DOHH2 (cell line): ENCODE measurements at regions not wholly inside any gene's neighbourhood (a gene's known extent, or its start where the extent isn't known, plus 50 kb on each side); places are given as distances from the start of the nearest gene placed in this dataset.

Source experiments
- H3F3A ChIP-seq: fragments of 200-600 bp; sonication (generic), shearing (Covaris generic); 2 replicates; pipeline ENCODE4 v1.6.0; 2016; ENCODE audit warnings: antibody characterized with exemption, mild to moderate bottlenecking; ENCODE audit not compliant: control insufficient read depth, insufficient read depth
- H3K27ac ChIP-seq: fragments of 200-600 bp; sonication (generic); 2 replicates; pipeline ENCODE4 v1.5.1; 2014; ENCODE audit warnings: low read depth, mild to moderate bottlenecking, low read length, moderate library complexity
- H3K27me3 ChIP-seq: fragments of 200-600 bp; sonication (generic); 2 replicates; pipeline ENCODE4 v1.6.1; 2014; ENCODE audit warnings: mild to moderate bottlenecking, low read length, mixed read lengths; ENCODE audit not compliant: control insufficient read depth
- H3K36me3 ChIP-seq: fragments of 200-600 bp; sonication (generic); 2 replicates; pipeline ENCODE4 v1.6.1; 2014; ENCODE audit warnings: mild to moderate bottlenecking, low read length, moderate library complexity, mixed read lengths; ENCODE audit not compliant: control insufficient read depth
- H3K4me1 ChIP-seq: fragments of 200-600 bp; sonication (generic); 2 replicates; pipeline ENCODE4 v1.6.1; 2014; ENCODE audit warnings: mild to moderate bottlenecking, low read length, mixed read lengths; ENCODE audit not compliant: control insufficient read depth
- H3K4me2 ChIP-seq: fragments of 200-600 bp; sonication (generic); 2 replicates; pipeline ENCODE4 v1.6.0; 2014; ENCODE audit warnings: mild to moderate bottlenecking, low read length, moderate library complexity
- H3K4me3 ChIP-seq: fragments of 200-600 bp; sonication (generic); 2 replicates; pipeline ENCODE4 v1.5.1; 2014; ENCODE audit warnings: mild to moderate bottlenecking, low read length, mixed read lengths
- H3K79me2 ChIP-seq: fragments of 200-600 bp; sonication (generic); 2 replicates; pipeline ENCODE4 v1.6.1; 2014; ENCODE audit warnings: mild to moderate bottlenecking, low read length, mixed read lengths; ENCODE audit not compliant: control insufficient read depth
- H3K9me2 ChIP-seq: fragments of 200-600 bp; sonication (generic); replicated peaks from 2 replicates; pipeline ENCODE4 v1.6.1; 2014; ENCODE audit warnings: mild to moderate bottlenecking, low read length, mixed read lengths; ENCODE audit not compliant: control insufficient read depth
- H3K9me3 ChIP-seq: fragments of 200-600 bp; sonication (generic); 2 replicates; pipeline ENCODE4 v1.6.1; 2014; ENCODE audit warnings: antibody characterized with exemption, low read length, mixed read lengths; ENCODE audit not compliant: control insufficient read depth, insufficient read depth
- H4K20me1 ChIP-seq: fragments of 200-600 bp; sonication (generic); 2 replicates; pipeline ENCODE4 v1.6.0; 2014; ENCODE audit warnings: low read depth, mild to moderate bottlenecking, antibody characterized with exemption, low read length, moderate library complexity; ENCODE audit not compliant: control insufficient read depth, insufficient read depth
- CTCF ChIP-seq: fragments of 200-600 bp; sonication (generic); IDR thresholded peaks from one replicate; pipeline ENCODE4 v1.5.1; 2014; ENCODE audit warnings: antibody characterized with exemption, mild to moderate bottlenecking, low read depth, low read length; ENCODE audit not compliant: poor library complexity, severe bottlenecking
- EZH2phosphoT487 ChIP-seq: fragments of 200-600 bp; sonication (generic); IDR thresholded peaks from 2 replicates; pipeline ENCODE4 v1.6.1; 2017; ENCODE audit warnings: borderline replicate concordance, mild to moderate bottlenecking, antibody characterized with exemption, low read length, moderate library complexity, mixed read lengths

- no peaks in the 10 kb centered on the region for H4K20me1 ChIP-seq
- no peak overlapping the region for H3K27ac ChIP-seq
- H3K79me2 ChIP-seq = no peaks in the 10 kb centered on the region
- H3K9me2 ChIP-seq = no peaks in the 10 kb centered on the region
- H3F3A ChIP-seq = no peaks in the 10 kb centered on the region
- no peaks in the 10 kb centered on the region for H3K36me3 ChIP-seq
- H3K9me3 ChIP-seq = no peaks in the 10 kb centered on the region
- no peak overlapping the region for H3K4me3 ChIP-seq
- peaks cover 3% of the 10 kb centered on the region; the same call in 1 of the 2 replicates for H3K4me1 ChIP-seq
- no peak overlapping the region for H3K4me2 ChIP-seq
- TF ChIP-seq EZH2phosphoT487 = no peak
- no peak for TF ChIP-seq CTCF
- H3K27me3 ChIP-seq = no peaks in the 10 kb centered on the region
Measured at GRCh38 chr13:44298314-44298713, 75.3 kb upstream of the SERP2 start.

- Histone ChIP-seq H3K4me2 (no peak overlapping the region), H3K36me3 (no peaks in the 10 kb centered on the region), H3K27me3 (no peaks in the 10 kb centered on the region), H3K27ac (no peak overlapping the region), H3K79me2 (no peaks in the 10 kb centered on the region), H3K9me2 (no peaks in the 10 kb centered on the region), H3K9me3 (no peaks in the 10 kb centered on the region), H3K4me1 (peaks cover 3% of the 10 kb centered on the region; the same call in 1 of the 2 replicates), H3K4me3 (no peak overlapping the region), H3F3A (no peaks in the 10 kb centered on the region), H4K20me1 (no peaks in the 10 kb centered on the region)
- no peak for TF ChIP-seq CTCF
- TF ChIP-seq EZH2phosphoT487 = no peak
Measured at GRCh38 chr13:44299152-44299943, 74.3 kb upstream of the SERP2 start.

- no peaks in the 10 kb centered on the region for H4K20me1 ChIP-seq
- peaks cover 3% of the 10 kb centered on the region; the same call in 1 of the 2 replicates for H3K4me1 ChIP-seq
- H3K9me2 ChIP-seq = no peaks in the 10 kb centered on the region
- no peaks in the 10 kb centered on the region for H3K9me3 ChIP-seq
- TF ChIP-seq EZH2phosphoT487 (no peak), CTCF (no peak)
- no peak overlapping the region for H3K4me2 ChIP-seq
- no peaks in the 10 kb centered on the region for H3K79me2 ChIP-seq
- H3K27me3 ChIP-seq = no peaks in the 10 kb centered on the region
- H3K36me3 ChIP-seq = no peaks in the 10 kb centered on the region
- H3F3A ChIP-seq = no peaks in the 10 kb centered on the region
- no peak overlapping the region for H3K27ac ChIP-seq
- no peak overlapping the region for H3K4me3 ChIP-seq
Measured at GRCh38 chr13:44300895-44301638, 72.6 kb upstream of the SERP2 start.
